GM12878 (cell line): ENCODE measurements at regions not wholly inside any gene's neighbourhood (a gene's known extent, or its start where the extent isn't known, plus 50 kb on each side); places are given as distances from the start of the nearest gene placed in this dataset.

Experiments
- ATAC-seq: fragments of 200-7000 bp; cut with Tn5 transposase; 3 replicates; pipeline ENCODE4 v1.9.1; 2020; ENCODE audit warnings: mild to moderate bottlenecking, moderate library complexity
- BruUV-seq: library from RNA; stranded (reverse); fragments of 400-500 nt; replicated peaks from 2 replicates; lab custom pipeline; 2021; lab: Mats Ljungman, UMichigan
- CTCF ChIA-PET: fragments of 300-600 bp; sonication (Branson Sonifier 250); formaldehyde crosslinking; extraction: SDS; loops from one replicate; lab custom pipeline; 2021; ENCODE audit warnings: inconsistent platforms; lab: Yijun Ruan, JAX
- POLR2A ChIA-PET: fragments of 350-600 bp; formaldehyde crosslinking; extraction: SDS; loops from one replicate; lab custom pipeline; 2021; ENCODE audit warnings: inconsistent platforms; lab: Charles Lee
- RAD21 ChIA-PET: fragments of 300-600 bp; sonication (Branson Sonifier 250); formaldehyde crosslinking; loops from one replicate; lab custom pipeline; 2023; ENCODE audit warnings: antibody characterized with exemption; ENCODE audit not compliant: unreplicated experiment; lab: Charles Lee
- SMC1A ChIA-PET: fragments of 300-600 bp; sonication (Branson Sonifier 250); formaldehyde crosslinking; loops from one replicate; lab custom pipeline; 2023; ENCODE audit not compliant: unreplicated experiment, uncharacterized antibody; lab: Charles Lee
- DNase-seq: peaks from one replicate; pipeline ENCODE4 v3.0.0-alpha.2; 2011; ENCODE audit warnings: low read depth, low spot score
- FAIRE-seq: peaks from 3 replicates; lab custom pipeline; 2011; peaks lifted over from hg19 to GRCh38; lab: Jason Lieb, UNC
- H2AFZ ChIP-seq: 2 replicates; pipeline ENCODE4 v1.6.0; 2011; ENCODE audit warnings: low read depth, low read length, control low read depth; ENCODE audit not compliant: control insufficient read depth
- H3K27ac ChIP-seq: 2 replicates; pipeline ENCODE4 v1.5.1; 2011; ENCODE audit warnings: control low read depth; ENCODE audit not compliant: control insufficient read depth, insufficient read depth
- H3K27me3 ChIP-seq, 2 experiments: replicated peaks in 1 of 2; 2 replicates each; pipeline versions ENCODE4 v1.6.0 to v1.6.1; 2011; ENCODE audit warnings: low read length in 1 of 2; ENCODE audit not compliant: control insufficient read depth in 2 of 2, insufficient read depth in 2 of 2
- H3K36me3 ChIP-seq, 2 experiments: 2 replicates each; pipeline ENCODE4 v1.5.1; 2011; ENCODE audit warnings: low read length in 1 of 2; ENCODE audit not compliant: control insufficient read depth in 2 of 2, insufficient read depth in 2 of 2
- H3K4me1 ChIP-seq: 2 replicates; pipeline ENCODE4 v1.6.1; 2011; ENCODE audit warnings: mild to moderate bottlenecking, low read length, moderate library complexity, mixed read lengths; ENCODE audit not compliant: control insufficient read depth, insufficient read depth
- H3K4me2 ChIP-seq: 2 replicates; pipeline ENCODE4 v1.6.0; 2011; ENCODE audit warnings: control low read depth; ENCODE audit not compliant: control insufficient read depth, insufficient read depth
- H3K4me3 ChIP-seq: fragments of 200-600 bp; sonication (generic); 2 replicates; pipeline ENCODE4 v1.5.1; 2016
- H3K79me2 ChIP-seq: 2 replicates; pipeline ENCODE4 v1.6.0; 2011; ENCODE audit warnings: low read length; ENCODE audit not compliant: control insufficient read depth, insufficient read depth
- H3K9ac ChIP-seq: 2 replicates; pipeline ENCODE4 v1.8.0; 2011; ENCODE audit warnings: low read length, control low read depth, mixed read lengths; ENCODE audit not compliant: control insufficient read depth, insufficient read depth
- H3K9me3 ChIP-seq: replicated peaks from 3 replicates; pipeline ENCODE4 v1.5.1; 2011; ENCODE audit warnings: mild to moderate bottlenecking, low read length; ENCODE audit not compliant: control insufficient read depth, insufficient read depth
- H4K20me1 ChIP-seq: 2 replicates; pipeline ENCODE4 v1.6.0; 2011; ENCODE audit not compliant: control insufficient read depth, insufficient read depth
- CBFB ChIP-seq: IDR thresholded peaks from 2 replicates; pipeline ENCODE4 v1.6.1; 2016; ENCODE audit warnings: antibody characterized with exemption, low read depth
- CREB1 ChIP-seq: IDR thresholded peaks from 2 replicates; pipeline ENCODE4 v1.6.1; 2012; ENCODE audit warnings: low read depth, mild to moderate bottlenecking, inconsistent platforms
- MXI1 ChIP-seq: fragments of 150-350 bp; IDR thresholded peaks from 2 replicates; pipeline ENCODE4 v1.6.1; 2011; ENCODE audit warnings: low read depth, mild to moderate bottlenecking, inconsistent platforms, low read length, improper control_type of control experiment
- NFYA ChIP-seq: IDR thresholded peaks from 2 replicates; pipeline ENCODE4 v1.6.1; 2011; ENCODE audit warnings: low read depth, mild to moderate bottlenecking, low read length, improper control_type of control experiment, borderline replicate concordance
- NFYB ChIP-seq: IDR thresholded peaks from 2 replicates; pipeline ENCODE4 v1.6.1; 2011; ENCODE audit warnings: low read depth, mild to moderate bottlenecking, low read length, improper control_type of control experiment, moderate library complexity; ENCODE audit not compliant: insufficient read depth
- RAD21 ChIP-seq: IDR thresholded peaks from 2 replicates; pipeline ENCODE4 v1.6.1; 2011; ENCODE audit warnings: mild to moderate bottlenecking, low read depth, low read length, moderate library complexity; ENCODE audit not compliant: insufficient read depth
- RB1 ChIP-seq: fragments of 450-650 bp; formaldehyde crosslinking; IDR thresholded peaks from 2 replicates; pipeline ENCODE4 v1.6.1; 2017; ENCODE audit warnings: mild to moderate bottlenecking, borderline replicate concordance
- SRF ChIP-seq, 2 experiments: IDR thresholded peaks; 2 replicates each; pipeline ENCODE4 v1.6.1; 2011; ENCODE audit warnings: low read depth in 2 of 2, low read length in 2 of 2, mild to moderate bottlenecking in 1 of 2, moderate library complexity in 1 of 2
- YY1 ChIP-seq: IDR thresholded peaks from 2 replicates; pipeline ENCODE4 v1.6.1; 2011; ENCODE audit warnings: low read depth, mild to moderate bottlenecking, low read length
- in situ Hi-C: fragments of 300-500 bp; cut with MboI; formaldehyde crosslinking; loops from 9 replicates; pipeline ENCODE4 v1.14.3; 2018; ENCODE audit warnings: mixed read lengths
- intact Hi-C: fragments of 100-400 bp; cut with micrococcal nuclease; formaldehyde crosslinking; loops from one replicate; pipeline ENCODE4 v1.14.2; 2022; ENCODE audit not compliant: unreplicated experiment
- TF ChIP-seq, protein P1 (sequence below): fragments of 450-650 bp; IDR thresholded peaks from 2 replicates; pipeline ENCODE4 v1.6.1; 2017; ENCODE audit warnings: mild to moderate bottlenecking, low read depth, inconsistent platforms; ENCODE audit not compliant: poor library complexity, severe bottlenecking
- TF ChIP-seq, protein P2 (sequence below): fragments of 450-650 bp; IDR thresholded peaks from 2 replicates; pipeline ENCODE4 v1.6.1; 2017; ENCODE audit warnings: mild to moderate bottlenecking, moderate library complexity

DNA sequence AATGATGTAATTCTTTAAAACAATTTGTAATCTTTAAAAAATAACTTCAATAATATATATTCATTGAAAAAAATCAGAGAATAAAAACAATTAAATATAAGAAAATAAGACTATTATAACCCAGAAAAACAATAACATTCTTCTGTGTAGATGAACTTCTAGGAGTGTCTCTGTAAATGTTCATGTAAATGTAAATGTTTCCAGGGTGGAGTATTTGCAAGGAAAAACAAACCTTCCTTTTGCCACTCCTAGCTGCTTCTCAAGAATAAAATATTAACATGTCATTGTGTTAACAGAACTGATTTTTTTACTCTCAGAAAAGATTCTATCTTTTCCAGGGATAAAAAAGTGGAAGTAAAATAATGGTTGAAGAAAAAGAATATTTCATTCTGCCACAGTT, 431.9 kb downstream of the PLCL1 start:
- in situ Hi-C loops: no loop called here
- FAIRE-seq: no peak
- Histone ChIP-seq H3K9me3 (no peaks in the 10 kb centered on the region), H2AFZ (no peak overlapping the region), H3K4me3 (no peak overlapping the region), H4K20me1 (no peaks in the 10 kb centered on the region), H3K4me2 (no peak overlapping the region), H3K36me3 (no peaks in the 10 kb centered on the region), H3K4me1 (no peaks in the 10 kb centered on the region), H3K79me2 (no peaks in the 10 kb centered on the region), H3K27me3 (no peaks in the 10 kb centered on the region; a peak in 1 of 4 replicates), H3K27ac (no peak overlapping the region), H3K9ac (no peak overlapping the region)
- ChIA-PET POLR2A (no interaction called here), SMC1A (no interaction called here), RAD21 (no interaction called here), CTCF (no interaction called here)
- no peak for ATAC-seq
- BruUV-seq: no TSS peak
- no peak for TF ChIP-seq CREB1
- TF ChIP-seq RAD21: no peak
- TF ChIP-seq, protein P1, sequence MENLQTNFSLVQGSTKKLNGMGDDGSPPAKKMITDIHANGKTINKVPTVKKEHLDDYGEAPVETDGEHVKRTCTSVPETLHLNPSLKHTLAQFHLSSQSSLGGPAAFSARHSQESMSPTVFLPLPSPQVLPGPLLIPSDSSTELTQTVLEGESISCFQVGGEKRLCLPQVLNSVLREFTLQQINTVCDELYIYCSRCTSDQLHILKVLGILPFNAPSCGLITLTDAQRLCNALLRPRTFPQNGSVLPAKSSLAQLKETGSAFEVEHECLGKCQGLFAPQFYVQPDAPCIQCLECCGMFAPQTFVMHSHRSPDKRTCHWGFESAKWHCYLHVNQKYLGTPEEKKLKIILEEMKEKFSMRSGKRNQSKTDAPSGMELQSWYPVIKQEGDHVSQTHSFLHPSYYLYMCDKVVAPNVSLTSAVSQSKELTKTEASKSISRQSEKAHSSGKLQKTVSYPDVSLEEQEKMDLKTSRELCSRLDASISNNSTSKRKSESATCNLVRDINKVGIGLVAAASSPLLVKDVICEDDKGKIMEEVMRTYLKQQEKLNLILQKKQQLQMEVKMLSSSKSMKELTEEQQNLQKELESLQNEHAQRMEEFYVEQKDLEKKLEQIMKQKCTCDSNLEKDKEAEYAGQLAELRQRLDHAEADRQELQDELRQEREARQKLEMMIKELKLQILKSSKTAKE: no peak
- no peak for TF ChIP-seq RB1
- no peak for TF ChIP-seq CBFB
- TF ChIP-seq, protein P2, sequence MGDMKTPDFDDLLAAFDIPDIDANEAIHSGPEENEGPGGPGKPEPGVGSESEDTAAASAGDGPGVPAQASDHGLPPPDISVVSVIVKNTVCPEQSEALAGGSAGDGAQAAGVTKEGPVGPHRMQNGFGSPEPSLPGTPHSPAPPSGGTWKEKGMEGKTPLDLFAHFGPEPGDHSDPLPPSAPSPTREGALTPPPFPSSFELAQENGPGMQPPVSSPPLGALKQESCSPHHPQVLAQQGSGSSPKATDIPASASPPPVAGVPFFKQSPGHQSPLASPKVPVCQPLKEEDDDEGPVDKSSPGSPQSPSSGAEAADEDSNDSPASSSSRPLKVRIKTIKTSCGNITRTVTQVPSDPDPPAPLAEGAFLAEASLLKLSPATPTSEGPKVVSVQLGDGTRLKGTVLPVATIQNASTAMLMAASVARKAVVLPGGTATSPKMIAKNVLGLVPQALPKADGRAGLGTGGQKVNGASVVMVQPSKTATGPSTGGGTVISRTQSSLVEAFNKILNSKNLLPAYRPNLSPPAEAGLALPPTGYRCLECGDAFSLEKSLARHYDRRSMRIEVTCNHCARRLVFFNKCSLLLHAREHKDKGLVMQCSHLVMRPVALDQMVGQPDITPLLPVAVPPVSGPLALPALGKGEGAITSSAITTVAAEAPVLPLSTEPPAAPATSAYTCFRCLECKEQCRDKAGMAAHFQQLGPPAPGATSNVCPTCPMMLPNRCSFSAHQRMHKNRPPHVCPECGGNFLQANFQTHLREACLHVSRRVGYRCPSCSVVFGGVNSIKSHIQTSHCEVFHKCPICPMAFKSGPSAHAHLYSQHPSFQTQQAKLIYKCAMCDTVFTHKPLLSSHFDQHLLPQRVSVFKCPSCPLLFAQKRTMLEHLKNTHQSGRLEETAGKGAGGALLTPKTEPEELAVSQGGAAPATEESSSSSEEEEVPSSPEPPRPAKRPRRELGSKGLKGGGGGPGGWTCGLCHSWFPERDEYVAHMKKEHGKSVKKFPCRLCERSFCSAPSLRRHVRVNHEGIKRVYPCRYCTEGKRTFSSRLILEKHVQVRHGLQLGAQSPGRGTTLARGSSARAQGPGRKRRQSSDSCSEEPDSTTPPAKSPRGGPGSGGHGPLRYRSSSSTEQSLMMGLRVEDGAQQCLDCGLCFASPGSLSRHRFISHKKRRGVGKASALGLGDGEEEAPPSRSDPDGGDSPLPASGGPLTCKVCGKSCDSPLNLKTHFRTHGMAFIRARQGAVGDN: no peak
- TF ChIP-seq NFYA: no peak
- TF ChIP-seq NFYB: no peak
- no peak for TF ChIP-seq YY1
- no peak for TF ChIP-seq MXI1
- TF ChIP-seq SRF (IDR thresholded peaks at IDR 0.05; ENCODE audit: low read depth in 2 of 2, low read length in 2 of 2): no peak
- DNase-seq: no peak
- intact Hi-C loops: no loop called here
